GM19025 (cell line): ENCODE measurements at regions not wholly inside any gene's neighbourhood (a gene's known extent, or its start where the extent isn't known, plus 50 kb on each side); places are given as distances from the start of the nearest gene placed in this dataset.
"Not testable (repeated sequence)": the region's sequence is repeated elsewhere in the genome, so short reads cannot be mapped to it uniquely, and the experiment has no call there.

Source experiments
- ATAC-seq: cut with Tn5 transposase; IDR thresholded peaks from one replicate; pipeline ENCODE4 v1.9.1; 2021; ENCODE audit warnings: mild to moderate bottlenecking, low read depth, moderate library complexity; ENCODE audit not compliant: unreplicated experiment

DNA sequence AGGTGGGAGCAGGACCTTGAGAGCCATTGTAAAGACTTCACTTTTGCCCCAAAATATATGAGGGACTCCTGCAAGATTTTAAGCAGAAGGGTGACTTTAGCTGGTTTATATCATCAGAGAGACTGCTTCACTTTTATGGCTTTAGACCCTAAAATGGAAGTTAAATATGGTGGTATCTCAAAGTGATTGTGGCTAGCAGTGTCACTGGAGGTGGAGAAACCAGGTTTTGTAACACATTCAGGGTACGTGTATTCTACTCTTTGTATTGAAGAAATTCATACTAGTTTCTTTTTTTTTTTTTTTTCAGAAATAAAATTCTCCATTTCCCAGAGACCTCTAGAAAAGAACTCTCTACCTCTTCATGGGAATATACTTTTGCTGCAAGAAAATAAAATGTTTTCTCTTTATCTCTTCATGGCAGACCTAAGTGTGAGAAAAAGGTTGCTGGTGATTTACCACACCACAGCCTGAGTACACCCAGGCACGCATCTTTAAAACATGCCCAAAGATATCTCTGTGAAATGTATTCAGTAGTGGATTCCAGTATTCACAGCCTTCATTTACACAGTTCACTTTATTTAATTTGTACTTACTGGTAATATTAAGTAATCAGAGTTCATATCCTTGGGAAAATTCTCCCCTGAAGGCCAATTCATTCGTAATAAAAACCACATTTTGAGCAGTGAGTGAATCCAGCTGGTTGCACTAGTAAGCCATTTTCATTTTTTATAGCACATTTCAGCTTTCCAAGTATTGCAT is 74.3 kb upstream of the GUCY1A1 start:
- ATAC-seq: no peak

- no peak for ATAC-seq
Measured at GRCh38 chr4:155591738-155592143, 74.9 kb upstream of the GUCY1A1 start.

DNA sequence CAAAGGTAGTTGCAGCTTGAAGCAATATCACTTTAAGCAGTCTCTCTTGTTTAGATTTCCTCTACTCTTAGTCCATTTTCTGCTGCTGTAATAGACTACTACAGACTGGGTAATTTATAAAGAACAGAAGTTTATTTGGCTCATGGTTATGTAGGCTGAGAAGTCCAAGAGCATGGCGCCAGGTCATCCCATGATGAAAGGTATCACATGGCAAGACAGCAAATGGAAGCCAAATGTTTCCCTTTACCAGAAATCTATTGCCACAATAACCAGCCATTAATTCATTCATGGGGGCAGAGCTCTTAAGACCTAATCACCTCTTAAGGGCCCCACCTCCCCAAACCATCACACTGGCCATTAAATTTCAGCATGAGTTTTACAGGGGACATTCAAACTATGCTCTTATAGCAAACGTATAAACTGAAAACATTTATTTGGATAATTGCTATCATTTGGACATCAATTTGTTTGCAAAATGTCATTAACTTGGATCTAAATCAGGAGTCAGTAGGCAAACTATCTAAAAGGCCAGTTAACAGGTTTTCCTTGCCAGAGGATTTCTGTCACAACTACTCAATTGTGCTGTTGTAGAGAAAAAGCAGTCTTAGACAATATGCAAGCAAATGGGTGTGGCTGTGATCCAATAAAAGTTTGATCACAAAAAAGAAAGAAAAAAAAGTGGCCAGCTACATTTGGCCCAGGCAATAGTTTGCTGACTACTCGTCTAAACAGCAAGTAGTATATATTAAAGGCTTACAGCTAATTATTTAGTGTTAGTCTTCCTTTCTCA is 75.7 kb upstream of the GUCY1A1 start:
- no peak for ATAC-seq

DNA sequence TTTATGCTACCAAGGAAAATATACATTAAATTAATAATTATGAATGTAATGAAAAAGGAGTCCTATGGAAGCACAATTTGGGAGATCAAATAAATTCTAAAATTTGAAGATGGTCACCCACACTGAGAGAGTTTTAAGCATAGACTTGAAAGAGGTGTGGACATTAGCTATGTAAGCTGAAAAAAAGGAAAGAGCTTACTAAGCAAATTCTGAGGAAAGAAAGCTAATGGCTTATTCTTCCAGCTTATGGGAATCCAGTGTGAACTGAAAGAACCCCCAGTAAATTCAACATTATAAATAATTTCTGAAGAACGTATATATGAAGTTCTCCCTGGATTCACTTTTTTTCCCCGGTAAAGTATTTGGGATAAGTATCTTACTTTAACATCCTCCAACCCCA is 78.2 kb upstream of the GUCY1A1 start:
- ATAC-seq: no peak

DNA sequence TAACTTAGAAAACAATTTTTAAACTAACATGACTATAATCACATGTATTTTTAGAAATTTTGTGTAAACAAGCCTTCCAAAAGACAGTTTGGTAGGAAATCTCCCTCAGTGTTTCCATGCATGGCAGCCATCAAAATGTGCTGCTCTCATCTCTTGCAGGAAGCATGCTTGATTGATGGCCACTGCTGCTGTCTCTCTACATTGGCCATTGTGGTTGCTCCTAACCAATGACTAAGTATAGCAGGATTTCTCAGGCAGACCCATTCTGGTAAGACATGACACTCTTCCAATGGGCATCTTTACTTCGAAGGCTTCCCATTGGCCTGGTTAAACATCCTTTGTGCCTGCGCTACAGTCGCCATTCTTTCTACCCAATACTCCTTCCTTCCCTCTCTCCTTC is 78.9 kb upstream of the GUCY1A1 start:
- ATAC-seq: no peak

- ATAC-seq: no peak
Measured at GRCh38 chr4:155582971-155583437, 83.6 kb upstream of the GUCY1A1 start.

DNA sequence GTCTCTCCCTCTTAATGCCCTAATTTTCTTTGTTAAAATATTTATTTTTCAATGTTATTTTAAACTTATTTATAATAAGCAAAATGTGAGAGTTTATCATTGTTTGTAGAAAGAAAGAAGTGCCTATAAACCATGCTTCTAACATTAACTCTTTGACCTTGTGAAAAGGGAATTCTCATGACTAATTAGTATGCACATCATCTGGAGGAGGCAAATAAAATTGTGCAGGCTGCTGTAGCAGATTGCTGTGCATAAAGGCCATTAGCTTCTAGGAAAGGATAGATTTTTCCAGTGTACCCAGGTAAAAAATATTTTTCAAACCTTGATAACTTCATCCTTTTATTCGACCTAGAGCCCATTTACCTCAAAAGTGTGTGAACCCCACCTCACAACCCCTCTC is 84.6 kb upstream of the GUCY1A1 start:
- ATAC-seq: no peak

- no peak for ATAC-seq
Measured at GRCh38 chr4:155578726-155579370, 87.8 kb upstream of the GUCY1A1 start.

- no peak for ATAC-seq
Measured at GRCh38 chr4:155578219-155578618, 88.4 kb upstream of the GUCY1A1 start.

- not testable (repeated sequence) for ATAC-seq
Measured at GRCh38 chr4:155574329-155574728, 92.3 kb upstream of the GUCY1A1 start.

GRCh38 chr4:155573126-155573525 is 93.5 kb upstream of the GUCY1A1 start:
- ATAC-seq: no peak

DNA sequence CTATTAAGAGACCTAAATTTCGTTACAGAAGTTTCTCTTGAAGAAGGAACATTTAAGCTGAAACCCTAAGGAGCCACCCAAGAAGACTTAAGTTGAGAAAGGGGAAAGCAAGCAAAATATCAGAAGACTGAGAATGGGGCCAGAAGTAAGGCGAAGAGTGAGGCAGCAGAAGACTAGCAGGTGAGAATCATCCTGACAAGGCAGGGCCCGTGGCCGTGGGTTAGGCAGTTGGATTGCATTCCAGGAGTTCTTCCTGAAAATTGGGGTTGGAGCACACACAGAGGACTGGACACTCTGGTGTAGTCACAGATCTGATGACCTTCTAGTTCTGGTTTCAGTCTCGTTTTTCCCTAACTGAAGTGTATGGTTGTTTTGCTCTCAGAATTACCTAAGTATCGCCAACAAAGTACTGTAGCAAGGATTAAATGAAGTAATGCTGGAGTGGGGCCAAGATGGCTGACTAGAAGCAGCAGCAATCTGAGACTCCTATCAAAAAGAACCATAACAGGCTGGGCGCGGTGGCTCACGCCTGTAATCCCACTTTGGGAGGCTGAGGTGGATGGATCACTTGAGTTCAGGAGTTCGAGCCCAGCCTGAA is 94.4 kb upstream of the GUCY1A1 start:
- no peak for ATAC-seq

DNA sequence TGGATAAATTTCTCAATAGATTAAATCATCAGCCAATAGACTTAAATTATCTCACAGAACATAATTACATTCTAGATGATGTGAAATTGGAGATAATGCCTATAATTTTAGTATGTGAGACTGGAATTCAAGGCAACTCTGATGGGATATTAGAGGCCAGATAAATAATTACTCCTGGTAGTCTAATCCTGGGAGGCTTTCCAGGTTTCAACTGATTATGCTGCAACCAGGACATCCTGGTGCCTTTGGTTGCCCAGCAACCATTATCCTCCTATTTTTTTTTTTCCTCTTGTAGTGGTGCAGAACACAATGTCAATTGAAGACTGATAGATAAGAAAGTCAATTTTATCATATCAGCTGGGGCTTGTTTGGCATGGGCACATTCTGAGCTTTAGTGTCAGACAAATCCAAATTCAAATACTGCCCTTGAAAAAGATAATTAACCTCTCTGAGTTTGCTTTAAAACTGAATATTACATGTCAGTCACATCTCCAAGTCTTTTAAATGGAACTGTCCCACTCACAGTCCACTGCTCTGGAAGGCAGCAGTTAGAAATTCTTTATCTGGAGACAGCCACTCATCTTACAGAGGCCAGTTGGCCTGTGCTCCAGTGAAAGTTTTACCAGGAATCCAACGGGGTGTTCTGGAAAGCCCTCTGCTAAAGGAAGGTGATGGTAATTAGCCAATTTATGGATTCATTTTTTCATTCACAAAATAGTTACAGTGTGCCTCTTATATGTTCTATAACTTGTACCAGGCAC is 95.3 kb upstream of the GUCY1A1 start:
- ATAC-seq: no peak

DNA sequence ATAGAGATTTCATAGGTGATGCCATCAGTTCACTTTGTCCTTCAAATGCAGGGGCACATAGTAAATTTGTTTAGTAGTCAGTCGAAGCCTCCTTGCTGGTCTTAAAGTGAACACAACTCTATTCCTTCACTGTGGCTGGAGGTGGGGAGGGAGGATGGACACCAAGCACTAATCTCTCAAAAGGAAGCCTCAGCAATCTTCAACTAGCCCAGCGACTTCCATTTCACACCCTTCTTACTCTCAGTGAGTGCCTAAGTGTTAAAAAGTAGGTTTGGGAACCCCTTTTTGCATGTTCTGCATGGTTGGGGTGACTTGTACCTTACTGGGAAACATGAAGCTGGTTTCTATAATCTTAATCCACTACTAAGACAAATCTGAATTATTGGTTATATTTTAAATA is 96.0 kb upstream of the GUCY1A1 start:
- no peak for ATAC-seq

GRCh38 chr4:155569960-155570515 is 96.6 kb upstream of the GUCY1A1 start:
- no peak for ATAC-seq

GRCh38 chr4:155569471-155569870 is 97.2 kb upstream of the GUCY1A1 start:
- ATAC-seq: no peak

DNA sequence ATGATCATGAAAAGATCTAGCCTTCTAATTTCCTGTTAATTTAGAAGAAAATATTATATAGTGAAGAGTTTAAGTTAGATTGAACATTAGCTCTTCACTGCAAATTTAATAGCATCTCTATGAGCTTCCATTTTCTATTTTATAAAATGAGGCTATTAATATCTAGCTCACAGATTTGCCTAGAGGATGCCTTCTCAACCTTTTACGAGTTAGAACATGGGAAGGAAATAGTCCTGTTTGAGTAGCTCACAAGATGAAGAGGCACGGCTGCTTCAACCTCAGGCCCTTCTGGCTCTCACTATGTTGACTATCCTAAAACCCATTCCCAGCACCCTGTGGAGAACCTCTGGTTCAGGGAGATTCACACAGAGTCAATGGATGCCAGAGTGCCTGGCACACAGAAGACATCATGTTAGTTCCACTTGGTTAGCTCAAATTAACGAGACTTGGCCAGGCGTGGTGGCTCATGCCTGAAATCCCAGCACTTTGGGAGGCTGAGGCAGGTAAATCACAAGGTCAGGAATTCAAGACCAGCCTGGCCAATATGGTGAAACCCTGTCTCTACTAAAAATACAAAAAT is 97.9 kb upstream of the GUCY1A1 start:
- no peak for ATAC-seq

DNA sequence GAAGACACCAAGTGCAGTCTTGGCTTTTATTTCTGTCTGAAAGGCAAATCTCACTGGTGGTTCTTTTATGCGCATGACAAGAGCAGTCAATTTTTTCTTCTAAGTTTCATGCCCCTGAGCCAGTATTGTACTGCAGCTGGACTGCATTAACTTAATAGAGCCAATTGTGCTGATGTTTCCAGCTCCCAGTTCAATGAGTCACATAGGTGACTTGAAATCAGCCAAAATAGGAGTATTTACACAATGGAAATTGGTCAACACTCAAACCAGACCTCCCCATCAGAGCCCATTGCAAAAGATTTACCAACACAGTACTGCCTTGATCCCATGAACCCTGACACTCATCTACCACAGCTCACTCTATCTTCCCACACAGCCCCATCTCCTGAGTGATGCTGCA is 100.3 kb upstream of the GUCY1A1 start:
- ATAC-seq: no peak

- ATAC-seq: no peak
Measured at GRCh38 chr4:155565776-155566175, 100.9 kb upstream of the GUCY1A1 start.

DNA sequence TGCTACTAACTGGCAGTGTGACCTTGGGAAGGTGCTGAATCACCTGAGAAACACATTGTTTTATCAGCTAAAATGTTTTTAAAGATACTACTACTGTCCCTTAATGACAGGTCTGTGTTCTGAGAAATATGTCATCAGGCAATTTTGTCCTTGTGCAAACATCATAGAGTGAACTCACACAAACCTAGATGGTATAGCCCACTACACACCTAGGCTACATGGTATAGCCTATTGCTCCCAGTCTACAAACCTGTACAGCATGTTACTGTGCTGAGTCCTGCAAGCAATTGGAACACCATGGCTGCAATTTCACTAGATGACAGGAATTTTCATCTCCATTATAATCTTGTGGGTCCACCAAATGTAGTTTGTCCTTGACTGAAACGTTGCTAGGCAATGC is 101.3 kb upstream of the GUCY1A1 start:
- no peak for ATAC-seq
